GM21825 (cell line): ENCODE measurements at regions not wholly inside any gene's neighbourhood (a gene's known extent, or its start where the extent isn't known, plus 50 kb on each side); places are given as distances from the start of the nearest gene placed in this dataset.

Experiments used
- ATAC-seq: cut with Tn5 transposase; IDR thresholded peaks from one replicate; pipeline ENCODE4 v1.9.1; 2021; ENCODE audit warnings: mild to moderate bottlenecking, moderate library complexity; ENCODE audit not compliant: unreplicated experiment

- ATAC-seq = no peak
Observed at GRCh38 chr17:15048933-15049794, 216.0 kb downstream of the PMP22 start.

- no peak for ATAC-seq
Observed at GRCh38 chr17:15048381-15048780, 216.7 kb downstream of the PMP22 start.

- no peak for ATAC-seq
Observed at GRCh38 chr17:15042311-15042710, 222.8 kb downstream of the PMP22 start.

GRCh38 chr17:15039366-15039765, 225.8 kb downstream of the PMP22 start:
- no peak for ATAC-seq

- no peak for ATAC-seq
Observed at GRCh38 chr17:15038656-15039055, 226.5 kb downstream of the PMP22 start.

- no peak for ATAC-seq
Observed at GRCh38 chr17:15036238-15036637, 228.9 kb downstream of the PMP22 start.

- ATAC-seq = no peak
Observed at GRCh38 chr17:15031975-15032374, 233.2 kb downstream of the PMP22 start.

- no peak for ATAC-seq
Observed at GRCh38 chr17:15029469-15029868, 235.7 kb downstream of the PMP22 start.

- ATAC-seq = no peak
Observed at GRCh38 chr17:15027853-15028252, 237.3 kb downstream of the PMP22 start.

- ATAC-seq = no peak
Observed at GRCh38 chr17:15026088-15026487, 239.0 kb downstream of the PMP22 start.

GRCh38 chr17:15023589-15024336, 241.4 kb downstream of the PMP22 start:
- no peak for ATAC-seq

- ATAC-seq = no peak
Observed at GRCh38 chr17:15019158-15019557, 246.0 kb downstream of the PMP22 start.

GRCh38 chr17:15012351-15012980, 252.7 kb downstream of the PMP22 start:
- ATAC-seq = no peak

GRCh38 chr17:15009087-15009486, 256.0 kb downstream of the PMP22 start:
- ATAC-seq = no peak

GRCh38 chr17:15007147-15007553, 258.0 kb downstream of the PMP22 start:
- ATAC-seq = no peak

GRCh38 chr17:15006421-15007128, 258.6 kb downstream of the PMP22 start:
- ATAC-seq = no peak

- no peak for ATAC-seq
Observed at GRCh38 chr17:15000661-15001060, 264.5 kb downstream of the PMP22 start.

- ATAC-seq = no peak
Observed at GRCh38 chr17:14997290-14997689, 267.8 kb downstream of the PMP22 start.

GRCh38 chr17:14986127-14986526, 279.0 kb downstream of the PMP22 start:
- no peak for ATAC-seq

GRCh38 chr17:14972844-14973243, 292.3 kb downstream of the PMP22 start:
- ATAC-seq = no peak

- no peak for ATAC-seq
Observed at GRCh38 chr17:14971054-14971453, 294.1 kb downstream of the PMP22 start.
